IMR-90 (cell line): ENCODE measurements at regions not wholly inside any gene's neighbourhood (a gene's known extent, or its start where the extent isn't known, plus 50 kb on each side); places are given as distances from the start of the nearest gene placed in this dataset.

ENCODE experiments used
- ATAC-seq: fragments of 200-7000 bp; cut with Tn5 transposase; 2 replicates; pipeline ENCODE4 v1.9.1; 2020; ENCODE audit warnings: low read depth, mild to moderate bottlenecking, moderate library complexity
- BruUV-seq: library from RNA; stranded (reverse); fragments of 400-500 nt; replicated peaks from 2 replicates; lab custom pipeline; 2021; lab: Mats Ljungman, UMichigan
- CTCF ChIA-PET: fragments of 300-600 bp; formaldehyde crosslinking; extraction: SDS; loops from one replicate; lab custom pipeline; 2021; ENCODE audit warnings: antibody characterized with exemption; lab: Yijun Ruan, JAX
- POLR2A ChIA-PET: fragments of 300-600 bp; sonication (Branson Sonifier 250); formaldehyde crosslinking; loops from one replicate; lab custom pipeline; 2022; ENCODE audit warnings: antibody characterized with exemption; ENCODE audit not compliant: unreplicated experiment; lab: Charles Lee
- DNase-seq: peaks from one replicate; pipeline ENCODE4 v3.0.0; 2013
- H2AFZ ChIP-seq: replicated peaks from 2 replicates; pipeline ENCODE3; 2013; ENCODE audit warnings: low read length, mild to moderate bottlenecking; ENCODE audit not compliant: poor library complexity
- H2AK5ac ChIP-seq: 2 replicates; pipeline ENCODE4 v1.6.1; 2013; ENCODE audit warnings: low read depth, low read length, inconsistent platforms
- H2AK9ac ChIP-seq: replicated peaks from 2 replicates; pipeline ENCODE3; 2013; ENCODE audit warnings: mild to moderate bottlenecking, low read depth, low read length, moderate library complexity; ENCODE audit not compliant: poor library complexity
- H2BK120ac ChIP-seq: 2 replicates; pipeline ENCODE4 v1.6.1; 2013; ENCODE audit warnings: low read depth, low read length, inconsistent platforms
- H2BK15ac ChIP-seq: 3 replicates; pipeline ENCODE4 v1.6.1; 2013; ENCODE audit warnings: low read depth, low read length, inconsistent platforms
- H2BK20ac ChIP-seq: 2 replicates; pipeline ENCODE4 v1.6.1; 2013; ENCODE audit warnings: low read depth, mild to moderate bottlenecking, inconsistent platforms, low read length, moderate library complexity
- H2BK5ac ChIP-seq: 2 replicates; pipeline ENCODE4 v1.6.1; 2013; ENCODE audit warnings: mild to moderate bottlenecking, low read depth, low read length, inconsistent platforms; ENCODE audit not compliant: poor library complexity, severe bottlenecking
- H3K14ac ChIP-seq: replicated peaks from 2 replicates; pipeline ENCODE4 v1.6.1; 2013; ENCODE audit warnings: low read depth, low read length, inconsistent platforms
- H3K18ac ChIP-seq: 2 replicates; pipeline ENCODE4 v1.6.1; 2013; ENCODE audit warnings: low read depth, low read length, control low read depth
- H3K23ac ChIP-seq: 2 replicates; pipeline ENCODE4 v1.6.1; 2013; ENCODE audit warnings: low read depth, low read length, inconsistent platforms
- H3K27ac ChIP-seq: 2 replicates; pipeline ENCODE4 v1.5.1; 2013; ENCODE audit warnings: mild to moderate bottlenecking, control low read depth, low read length; ENCODE audit not compliant: insufficient read depth
- H3K27me3 ChIP-seq: 2 replicates; pipeline ENCODE4 v1.6.1; 2013; ENCODE audit warnings: low read length; ENCODE audit not compliant: control insufficient read depth, insufficient read depth
- H3K36me3 ChIP-seq: 2 replicates; pipeline ENCODE4 v1.6.1; 2013; ENCODE audit warnings: low read length, mixed read lengths; ENCODE audit not compliant: control insufficient read depth, insufficient read depth
- H3K4ac ChIP-seq: 2 replicates; pipeline ENCODE4 v1.6.1; 2013; ENCODE audit warnings: low read depth, low read length, inconsistent platforms
- H3K4me1 ChIP-seq: 2 replicates; pipeline ENCODE4 v1.6.1; 2013; ENCODE audit warnings: low read length, mixed read lengths; ENCODE audit not compliant: control insufficient read depth, insufficient read depth
- H3K4me2 ChIP-seq: 2 replicates; pipeline ENCODE4 v1.6.1; 2013; ENCODE audit warnings: low read depth, mild to moderate bottlenecking, control low read depth, low read length, moderate library complexity
- H3K4me3 ChIP-seq: 2 replicates; pipeline ENCODE4 v1.5.1; 2013; ENCODE audit warnings: low read depth, mild to moderate bottlenecking, control low read depth, low read length, moderate library complexity; ENCODE audit not compliant: insufficient read depth
- H3K56ac ChIP-seq: 2 replicates; pipeline ENCODE4 v1.6.1; 2013; ENCODE audit warnings: low read length, inconsistent platforms; ENCODE audit not compliant: insufficient read depth; ENCODE audit errors: extremely low read depth
- H3K79me1 ChIP-seq, 2 experiments: 2 replicates each; pipeline ENCODE4 v1.6.1; 2013; ENCODE audit warnings: low read length in 2 of 2, inconsistent platforms in 1 of 2, low read depth in 1 of 2
- H3K9ac ChIP-seq: 2 replicates; pipeline ENCODE4 v1.6.1; 2013; ENCODE audit warnings: low read depth, low read length, control low read depth
- H3K9me1 ChIP-seq: 2 replicates; pipeline ENCODE4 v1.6.1; 2013; ENCODE audit warnings: low read length, inconsistent platforms; ENCODE audit not compliant: insufficient read depth
- H3K9me3 ChIP-seq: 2 replicates; pipeline ENCODE4 v1.6.1; 2013; ENCODE audit warnings: low read length; ENCODE audit not compliant: control insufficient read depth, insufficient read depth
- H4K20me1 ChIP-seq: 2 replicates; pipeline ENCODE4 v1.6.1; 2013; ENCODE audit warnings: low read length, inconsistent platforms; ENCODE audit not compliant: insufficient read depth
- H4K5ac ChIP-seq: 2 replicates; pipeline ENCODE4 v1.6.1; 2013; ENCODE audit warnings: mild to moderate bottlenecking, low read depth, low read length, control low read depth
- H4K8ac ChIP-seq, 2 experiments: 2 replicates each; pipeline ENCODE4 v1.6.1; 2013; ENCODE audit warnings: low read depth in 2 of 2, low read length in 2 of 2, control low read depth in 1 of 2, inconsistent platforms in 1 of 2
- H4K91ac ChIP-seq: 2 replicates; pipeline ENCODE4 v1.6.1; 2013; ENCODE audit warnings: low read depth, low read length, inconsistent platforms; ENCODE audit not compliant: insufficient read depth
- CEBPB ChIP-seq: IDR thresholded peaks from 2 replicates; pipeline ENCODE4 v1.6.1; 2012; ENCODE audit warnings: low read depth, low read length, improper control_type of control experiment
- CTCF ChIP-seq: conservative IDR thresholded peaks from 2 replicates; pipeline ENCODE4 v1.5.1; 2012; ENCODE audit warnings: mild to moderate bottlenecking, low read depth, low read length, improper control_type of control experiment
- ELK1 ChIP-seq: fragments of 150-350 bp; IDR thresholded peaks from 2 replicates; pipeline ENCODE4 v1.6.1; 2016; ENCODE audit warnings: low read depth, mild to moderate bottlenecking, low read length, moderate library complexity, borderline replicate concordance
- MAFK ChIP-seq: IDR thresholded peaks from 2 replicates; pipeline ENCODE4 v1.6.1; 2012; ENCODE audit warnings: low read depth, low read length, improper control_type of control experiment
- MAZ ChIP-seq: IDR thresholded peaks from 2 replicates; pipeline ENCODE4 v1.6.1; 2012; ENCODE audit warnings: low read depth, mild to moderate bottlenecking, low read length, improper control_type of control experiment, moderate library complexity, borderline replicate concordance
- MXI1 ChIP-seq: IDR thresholded peaks from 2 replicates; pipeline ENCODE4 v1.6.1; 2012; ENCODE audit warnings: low read depth, mild to moderate bottlenecking, low read length, moderate library complexity, borderline replicate concordance
- RAD21 ChIP-seq: IDR thresholded peaks from 2 replicates; pipeline ENCODE4 v1.6.1; 2012; ENCODE audit warnings: low read length, improper control_type of control experiment
- RCOR1 ChIP-seq: IDR thresholded peaks from 2 replicates; pipeline ENCODE4 v1.6.1; 2012; ENCODE audit warnings: mild to moderate bottlenecking, low read length, improper control_type of control experiment; ENCODE audit not compliant: insufficient replicate concordance
- WGBS, 2 experiments: methylation state at CpG; one replicate each; pipeline versions ENCODE4 v1.1.5 to v1.1.7; 2013; ENCODE audit warnings: missing lambda C conversion rate in 2 of 2; ENCODE audit not compliant: insufficient read length in 1 of 2; ENCODE audit errors: extremely low coverage in 2 of 2; 5-methylcytosine and 5-hydroxymethylcytosine counted together
- dilution Hi-C: fragments of 300-500 bp; cut with HindIII; formaldehyde crosslinking; loops from one replicate; pipeline ENCODE4 v1.14.3; 2018; ENCODE audit warnings: low sequenced_read_pairs; ENCODE audit not compliant: unreplicated experiment
- in situ Hi-C: fragments of 300-500 bp; cut with MboI; formaldehyde crosslinking; loops from 3 replicates; pipeline ENCODE4 v1.14.3; 2019; ENCODE audit warnings: low sequenced_read_pairs, inconsistent platforms, mixed read lengths
- intact Hi-C: fragments of 100-400 bp; cut with micrococcal nuclease; formaldehyde crosslinking; loops from 2 replicates; pipeline ENCODE4 v1.10.0; 2022

- Histone ChIP-seq H2BK20ac (no peak overlapping the region), H3K9ac (no peak overlapping the region), H2AK5ac (no peak overlapping the region), H2BK120ac (no peak overlapping the region), H4K5ac (no peak overlapping the region), H3K36me3 (no peaks in the 10 kb centered on the region), H3K79me1 (no peaks in the 10 kb centered on the region), H3K4me3 (no peak overlapping the region), H3K9me1 (no peaks in the 10 kb centered on the region), H4K8ac (no peak overlapping the region), H3K23ac (no peak overlapping the region), H2AFZ (no peak overlapping the region), H3K27ac (no peak overlapping the region), H2BK15ac (no peak overlapping the region), H2BK5ac (no peak overlapping the region), H2AK9ac (no peak overlapping the region), H3K4me1 (no peaks in the 10 kb centered on the region), H3K56ac (no peak overlapping the region), H4K91ac (no peak overlapping the region), H3K27me3 (peaks cover 47% of the 10 kb centered on the region), H3K4ac (no peak overlapping the region), H3K18ac (no peak overlapping the region), H3K4me2 (no peak overlapping the region), H3K14ac (no peak overlapping the region), H3K9me3 (peaks cover 1% of the 10 kb centered on the region; the same call in 1 of the 2 replicates), H4K20me1 (no peaks in the 10 kb centered on the region)
- no TSS peak for BruUV-seq
- WGBS, 2 experiments: no CpG with 5 or more reads among the region's 2 CpGs
- DNase-seq (no peak), ATAC-seq (no peak)
- dilution Hi-C loops (no loop called here), in situ Hi-C loops (no loop called here), intact Hi-C loops (no loop called here)
- no peak for TF ChIP-seq CTCF
- TF ChIP-seq RAD21: no peak
- TF ChIP-seq MXI1: no peak
- TF ChIP-seq MAFK: no peak
- TF ChIP-seq ELK1: no peak
- no peak for TF ChIP-seq MAZ
- no peak for TF ChIP-seq RCOR1
- no peak for TF ChIP-seq CEBPB
- CTCF ChIA-PET: no interaction called here
- POLR2A ChIA-PET: no interaction called here
These were observed 145.0 kb downstream of the SPP2 start for GRCh38 chr2:234195516-234195915.
